ENCODE measurements at regions not wholly inside any gene's neighbourhood (a gene's known extent, or its start where the extent isn't known, plus 50 kb on each side); places are given as distances from the start of the nearest gene placed in this dataset.

DNA sequence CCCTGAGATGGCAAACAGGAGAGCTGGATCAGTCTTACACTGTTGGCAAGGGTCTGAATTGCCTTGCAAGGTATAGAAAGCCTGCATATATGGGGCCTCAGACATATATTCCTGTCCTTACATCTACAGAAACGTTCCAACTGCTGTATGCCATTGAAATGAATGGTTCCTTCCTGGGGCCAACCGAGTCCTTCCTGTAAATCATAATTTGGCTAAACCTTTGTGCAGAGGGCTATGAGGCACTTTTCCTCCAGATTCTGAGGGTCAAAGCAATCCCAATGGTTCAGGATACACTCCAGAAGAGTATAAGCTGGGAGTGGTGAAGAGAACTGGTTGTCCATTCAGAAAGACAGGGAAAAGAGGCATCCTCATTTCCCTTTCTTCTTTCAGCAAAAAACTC lies 190.5 kb downstream of the PTPRC start:
- no CpG with 5 or more reads among the region's 2 CpGs for WGBS, 2 donors (ENCODE audit: extremely low coverage in 2 of 2, insufficient read length in 2 of 2, insufficient replicate concordance in 1 of 2)
- H3K14ac ChIP-seq (ENCODE audit: low read length), result no peak overlapping the region
- H3K4me3 ChIP-seq (ENCODE audit: low read length in 2 of 2), result no peak overlapping the region
- no peak overlapping the region for H3K18ac ChIP-seq (ENCODE audit: low read length)
- no peaks in the 10 kb centered on the region for H3K27me3 ChIP-seq (ENCODE audit: control insufficient read depth in 3 of 3, insufficient read depth in 3 of 3, low read depth in 1 of 3, low read length in 3 of 3)
- no peak overlapping the region for H2AK5ac ChIP-seq (ENCODE audit: low read depth, low read length)
- H3K23ac ChIP-seq (ENCODE audit: low read depth, low read length, poor library complexity), result no peak overlapping the region
- H2AFZ ChIP-seq (ENCODE audit: low read length), result no peak overlapping the region
- H2BK12ac ChIP-seq (ENCODE audit: low read length), result no peak overlapping the region
- H3K4ac ChIP-seq (ENCODE audit: low read length), result no peak overlapping the region
- no peaks in the 10 kb centered on the region for H3K79me1 ChIP-seq (ENCODE audit: low read depth, low read length)
- H3K4me2 ChIP-seq (ENCODE audit: insufficient read depth, low read length, poor library complexity, severe bottlenecking), result no peak overlapping the region
- peaks cover 0 to 3% of the 10 kb centered on the region in 2 donors for H3K9me3 ChIP-seq (replicated peaks in 1 of 2; ENCODE audit: control insufficient read depth in 2 of 2, insufficient read depth in 1 of 2, low read depth in 1 of 2, low read length in 2 of 2)
- H3K27ac ChIP-seq (replicated peaks; ENCODE audit: low read length), result no peak overlapping the region
- H2BK120ac ChIP-seq (ENCODE audit: low read depth, low read length), result no peak overlapping the region
- H3K4me1 ChIP-seq (ENCODE audit: control insufficient read depth in 2 of 2, insufficient read depth in 1 of 2, low read depth in 1 of 2, low read length in 2 of 2), result no peaks in the 10 kb centered on the region
- no peak overlapping the region for H2BK5ac ChIP-seq (ENCODE audit: low read length)
- no peak overlapping the region for H2BK15ac ChIP-seq (ENCODE audit: low read length)
- no peaks in the 10 kb centered on the region for H3K36me3 ChIP-seq (replicated peaks in 1 of 2; ENCODE audit: control insufficient read depth in 2 of 2, insufficient read depth in 2 of 2, low read length in 2 of 2)
- H4K91ac ChIP-seq (ENCODE audit: low read depth, low read length, poor library complexity), result no peak overlapping the region
- H4K8ac ChIP-seq (ENCODE audit: low read depth, low read length), result no peak overlapping the region
- no peak overlapping the region for H3K9ac ChIP-seq (ENCODE audit: low read depth, low read length, poor library complexity)
- no peak for DNase-seq (ENCODE audit: low spot score)

DNA sequence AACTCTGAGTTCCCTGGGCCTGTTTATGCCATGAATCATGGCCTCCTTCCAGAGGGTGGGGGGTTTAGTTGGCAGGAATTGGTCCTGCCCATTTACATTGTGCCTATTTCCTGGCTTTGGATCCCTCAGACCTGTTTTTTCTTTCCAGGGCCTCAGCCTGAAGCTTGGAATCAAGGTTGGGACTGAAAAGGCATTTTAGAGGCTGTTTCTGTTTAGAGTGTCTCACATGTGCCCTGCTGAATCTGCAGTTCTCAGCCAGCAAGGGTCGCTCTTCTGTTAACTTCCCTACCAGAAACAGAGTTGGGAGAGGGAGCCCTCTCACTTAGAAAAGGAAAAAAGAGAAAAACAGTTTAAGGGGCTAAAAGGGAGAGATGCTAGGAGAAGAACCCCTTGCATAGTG lies 191.1 kb downstream of the PTPRC start:
- Histone ChIP-seq H4K8ac (ENCODE audit: low read depth, low read length) (no peak overlapping the region), H3K14ac (ENCODE audit: low read length) (no peak overlapping the region), H2AK5ac (ENCODE audit: low read depth, low read length) (no peak overlapping the region), H3K27ac (replicated peaks; ENCODE audit: low read length) (no peak overlapping the region), H2AFZ (ENCODE audit: low read length) (no peak overlapping the region), H2BK15ac (ENCODE audit: low read length) (no peak overlapping the region), H3K4me1 (ENCODE audit: control insufficient read depth in 2 of 2, insufficient read depth in 1 of 2, low read depth in 1 of 2, low read length in 2 of 2) (no peaks in the 10 kb centered on the region), H3K4me3 (ENCODE audit: low read length in 2 of 2) (no peak overlapping the region), H3K79me1 (ENCODE audit: low read depth, low read length) (no peaks in the 10 kb centered on the region), H3K27me3 (ENCODE audit: control insufficient read depth in 3 of 3, insufficient read depth in 3 of 3, low read depth in 1 of 3, low read length in 3 of 3) (no peaks in the 10 kb centered on the region), H3K23ac (ENCODE audit: low read depth, low read length, poor library complexity) (no peak overlapping the region), H3K9me3 (replicated peaks in 1 of 2; ENCODE audit: control insufficient read depth in 2 of 2, insufficient read depth in 1 of 2, low read depth in 1 of 2, low read length in 2 of 2) (peaks cover 0 to 3% of the 10 kb centered on the region in 2 donors), H2BK120ac (ENCODE audit: low read depth, low read length) (no peak overlapping the region), H2BK5ac (ENCODE audit: low read length) (no peak overlapping the region), H3K4me2 (ENCODE audit: insufficient read depth, low read length, poor library complexity, severe bottlenecking) (no peak overlapping the region), H4K91ac (ENCODE audit: low read depth, low read length, poor library complexity) (no peak overlapping the region), H2BK12ac (ENCODE audit: low read length) (no peak overlapping the region), H3K4ac (ENCODE audit: low read length) (no peak overlapping the region), H3K18ac (ENCODE audit: low read length) (no peak overlapping the region), H3K9ac (ENCODE audit: low read depth, low read length, poor library complexity) (no peak overlapping the region), H3K36me3 (replicated peaks in 1 of 2; ENCODE audit: control insufficient read depth in 2 of 2, insufficient read depth in 2 of 2, low read length in 2 of 2) (no peaks in the 10 kb centered on the region)
- DNase-seq (ENCODE audit: low spot score), result no peak
- no CpG with 5 or more reads among the region's 1 CpG for WGBS, 2 donors (ENCODE audit: extremely low coverage in 2 of 2, insufficient read length in 2 of 2, insufficient replicate concordance in 1 of 2)

DNA sequence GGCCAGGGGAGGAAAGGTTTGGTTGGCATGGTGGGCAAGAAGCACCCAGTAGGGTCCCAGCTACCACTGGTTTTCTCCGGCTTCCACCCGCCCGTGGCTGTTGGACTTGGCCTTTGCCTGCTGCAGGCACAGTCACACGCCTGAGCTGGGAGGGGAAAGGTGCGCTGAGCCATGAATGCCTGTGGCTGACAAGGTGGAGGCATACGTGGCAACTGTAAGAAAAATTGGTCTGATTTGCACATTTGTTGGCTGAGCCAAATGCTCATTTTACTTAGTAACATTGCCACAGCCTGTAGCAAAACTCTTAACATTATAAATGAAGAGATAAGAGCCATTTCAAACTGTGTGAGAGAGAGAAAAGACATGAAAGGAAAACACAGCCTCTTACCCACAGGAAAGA lies 191.6 kb downstream of the PTPRC start:
- H3K9me3 ChIP-seq (replicated peaks in 1 of 2; ENCODE audit: control insufficient read depth in 2 of 2, insufficient read depth in 1 of 2, low read depth in 1 of 2, low read length in 2 of 2), result peaks cover 0 to 3% of the 10 kb centered on the region in 2 donors
- no peak overlapping the region for H3K9ac ChIP-seq (ENCODE audit: low read depth, low read length, poor library complexity)
- H3K79me1 ChIP-seq (ENCODE audit: low read depth, low read length), result no peaks in the 10 kb centered on the region
- H2BK12ac ChIP-seq (ENCODE audit: low read length), result no peak overlapping the region
- H2AK5ac ChIP-seq (ENCODE audit: low read depth, low read length), result no peak overlapping the region
- no peak overlapping the region for H3K27ac ChIP-seq (replicated peaks; ENCODE audit: low read length)
- H2BK15ac ChIP-seq (ENCODE audit: low read length), result no peak overlapping the region
- no peak overlapping the region for H3K4me2 ChIP-seq (ENCODE audit: insufficient read depth, low read length, poor library complexity, severe bottlenecking)
- no peaks in the 10 kb centered on the region for H3K36me3 ChIP-seq (replicated peaks in 1 of 2; ENCODE audit: control insufficient read depth in 2 of 2, insufficient read depth in 2 of 2, low read length in 2 of 2)
- H3K27me3 ChIP-seq (ENCODE audit: control insufficient read depth in 3 of 3, insufficient read depth in 3 of 3, low read depth in 1 of 3, low read length in 3 of 3), result no peaks in the 10 kb centered on the region
- WGBS, 2 donors (ENCODE audit: extremely low coverage in 2 of 2, insufficient read length in 2 of 2, insufficient replicate concordance in 1 of 2), result no CpG with 5 or more reads among the region's 6 CpGs
- H4K8ac ChIP-seq (ENCODE audit: low read depth, low read length), result no peak overlapping the region
- H3K14ac ChIP-seq (ENCODE audit: low read length), result no peak overlapping the region
- no peak overlapping the region for H3K4ac ChIP-seq (ENCODE audit: low read length)
- no peak overlapping the region for H3K18ac ChIP-seq (ENCODE audit: low read length)
- H3K4me1 ChIP-seq (ENCODE audit: control insufficient read depth in 2 of 2, insufficient read depth in 1 of 2, low read depth in 1 of 2, low read length in 2 of 2), result no peaks in the 10 kb centered on the region
- no peak overlapping the region for H3K23ac ChIP-seq (ENCODE audit: low read depth, low read length, poor library complexity)
- DNase-seq (ENCODE audit: low spot score), result no peak
- H2BK5ac ChIP-seq (ENCODE audit: low read length), result no peak overlapping the region
- no peak overlapping the region for H4K91ac ChIP-seq (ENCODE audit: low read depth, low read length, poor library complexity)
- no peak overlapping the region for H2AFZ ChIP-seq (ENCODE audit: low read length)
- H3K4me3 ChIP-seq (ENCODE audit: low read length in 2 of 2), result no peak overlapping the region
- H2BK120ac ChIP-seq (ENCODE audit: low read depth, low read length), result no peak overlapping the region

DNA sequence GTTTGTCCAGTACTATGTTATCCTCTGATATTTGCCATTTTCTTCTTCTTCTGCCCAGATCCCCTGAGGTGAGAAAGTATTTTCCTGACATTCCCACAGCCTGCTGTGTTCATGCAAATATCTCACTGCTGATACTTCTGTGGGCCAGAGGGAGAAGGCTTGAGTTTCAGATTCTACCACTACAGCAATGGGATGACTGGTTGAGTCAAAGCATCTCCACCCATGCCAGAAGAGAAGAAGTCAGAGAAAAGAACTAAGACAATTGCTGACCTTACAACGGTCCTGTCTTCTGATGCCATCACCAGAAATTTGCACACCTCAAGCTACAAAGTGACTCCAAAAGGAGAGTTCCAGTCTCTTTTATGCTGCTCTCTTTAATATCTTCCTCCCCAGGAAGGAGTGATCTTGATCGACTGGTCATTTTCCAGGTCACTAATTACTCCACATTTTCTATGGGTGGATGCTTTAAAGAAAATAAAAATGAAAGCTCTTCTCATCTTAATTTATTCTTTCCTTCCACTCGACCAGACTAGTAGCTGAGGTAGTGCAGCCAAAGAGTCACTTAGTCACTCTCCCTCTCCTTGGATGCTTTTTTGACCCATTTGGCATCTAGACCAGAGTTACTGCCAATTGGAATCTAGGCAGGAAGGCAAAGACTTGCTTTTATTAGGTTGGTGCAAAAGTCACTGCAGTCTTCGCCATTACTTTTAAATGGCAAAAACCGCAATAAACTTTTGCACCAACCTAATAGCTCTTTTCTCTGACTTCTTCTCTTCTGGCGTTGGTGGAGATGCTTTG lies 195.1 kb downstream of the PTPRC start:
- no peak overlapping the region for H2BK120ac ChIP-seq (ENCODE audit: low read depth, low read length)
- no peaks in the 10 kb centered on the region for H3K27me3 ChIP-seq (ENCODE audit: control insufficient read depth in 3 of 3, insufficient read depth in 3 of 3, low read depth in 1 of 3, low read length in 3 of 3)
- H3K4ac ChIP-seq (ENCODE audit: low read length), result no peak overlapping the region
- WGBS, 2 donors (ENCODE audit: extremely low coverage in 2 of 2, insufficient read length in 2 of 2, insufficient replicate concordance in 1 of 2), result no CpG with 5 or more reads among the region's 6 CpGs
- H2BK15ac ChIP-seq (ENCODE audit: low read length), result no peak overlapping the region
- no peak overlapping the region for H3K27ac ChIP-seq (replicated peaks; ENCODE audit: low read length)
- H3K4me1 ChIP-seq (ENCODE audit: control insufficient read depth in 2 of 2, insufficient read depth in 1 of 2, low read depth in 1 of 2, low read length in 2 of 2), result no peaks in the 10 kb centered on the region
- no peak overlapping the region for H4K8ac ChIP-seq (ENCODE audit: low read depth, low read length)
- no peak overlapping the region for H2AK5ac ChIP-seq (ENCODE audit: low read depth, low read length)
- DNase-seq (ENCODE audit: low spot score), result no peak
- H2BK12ac ChIP-seq (ENCODE audit: low read length), result no peak overlapping the region
- H3K23ac ChIP-seq (ENCODE audit: low read depth, low read length, poor library complexity), result no peak overlapping the region
- no peak overlapping the region for H2AFZ ChIP-seq (ENCODE audit: low read length)
- H2BK5ac ChIP-seq (ENCODE audit: low read length), result no peak overlapping the region
- no peak overlapping the region for H4K91ac ChIP-seq (ENCODE audit: low read depth, low read length, poor library complexity)
- no peak overlapping the region for H3K4me2 ChIP-seq (ENCODE audit: insufficient read depth, low read length, poor library complexity, severe bottlenecking)
- H3K14ac ChIP-seq (ENCODE audit: low read length), result no peak overlapping the region
- no peak overlapping the region for H3K9ac ChIP-seq (ENCODE audit: low read depth, low read length, poor library complexity)
- no peak overlapping the region for H3K4me3 ChIP-seq (ENCODE audit: low read length in 2 of 2)
- H3K79me1 ChIP-seq (ENCODE audit: low read depth, low read length), result no peaks in the 10 kb centered on the region
- no peaks in the 10 kb centered on the region for H3K36me3 ChIP-seq (replicated peaks in 1 of 2; ENCODE audit: control insufficient read depth in 2 of 2, insufficient read depth in 2 of 2, low read length in 2 of 2)
- H3K9me3 ChIP-seq (replicated peaks in 1 of 2; ENCODE audit: control insufficient read depth in 2 of 2, insufficient read depth in 1 of 2, low read depth in 1 of 2, low read length in 2 of 2), result peaks cover 0 to 6% of the 10 kb centered on the region in 2 donors
- no peak overlapping the region for H3K18ac ChIP-seq (ENCODE audit: low read length)
